ENCODE measurements at regions not wholly inside any gene's neighbourhood (a gene's known extent, or its start where the extent isn't known, plus 50 kb on each side); places are given as distances from the start of the nearest gene placed in this dataset.

DNA sequence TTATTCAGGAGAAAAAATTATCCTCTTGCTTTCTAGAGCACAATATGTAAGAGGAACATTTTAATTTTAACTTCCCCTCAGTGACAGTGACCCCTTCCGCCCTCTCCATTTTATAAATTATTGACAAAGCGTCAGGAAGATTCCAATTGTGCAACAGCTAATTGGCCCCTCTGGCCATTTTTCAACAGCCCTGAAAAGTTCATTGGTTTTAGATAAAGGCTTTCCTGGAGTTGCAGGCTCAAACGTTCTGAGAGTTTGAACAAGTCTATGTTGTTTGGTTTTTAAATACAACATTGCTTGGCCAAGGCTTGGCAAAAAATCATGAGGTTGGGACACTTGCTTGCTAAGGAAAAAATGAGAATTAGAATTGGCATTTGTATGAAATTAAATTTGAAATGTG is 422.2 kb upstream of the ANKRD30A start:
- intact Hi-C loops (cut with micrococcal nuclease), result no loop called here

DNA sequence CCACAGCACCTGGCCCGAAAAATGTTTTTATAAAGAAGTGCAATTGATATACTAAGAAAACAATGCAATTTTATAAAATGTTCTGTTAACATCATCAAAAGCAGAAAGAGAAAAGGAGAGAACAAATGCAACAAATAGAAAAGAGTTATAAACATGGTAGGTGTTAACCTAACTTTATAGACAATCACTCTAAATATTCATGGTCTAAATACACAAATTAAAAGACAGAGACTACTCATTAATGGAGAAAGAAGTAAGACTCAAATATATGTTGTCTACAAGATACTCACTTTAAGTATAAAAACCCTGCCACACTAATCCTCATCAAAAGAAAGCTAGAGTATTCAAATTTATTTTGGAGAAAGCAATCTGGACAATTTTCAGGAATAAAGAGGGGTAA is 425.3 kb upstream of the ANKRD30A start:
- intact Hi-C loops (cut with micrococcal nuclease), result no loop called here

DNA sequence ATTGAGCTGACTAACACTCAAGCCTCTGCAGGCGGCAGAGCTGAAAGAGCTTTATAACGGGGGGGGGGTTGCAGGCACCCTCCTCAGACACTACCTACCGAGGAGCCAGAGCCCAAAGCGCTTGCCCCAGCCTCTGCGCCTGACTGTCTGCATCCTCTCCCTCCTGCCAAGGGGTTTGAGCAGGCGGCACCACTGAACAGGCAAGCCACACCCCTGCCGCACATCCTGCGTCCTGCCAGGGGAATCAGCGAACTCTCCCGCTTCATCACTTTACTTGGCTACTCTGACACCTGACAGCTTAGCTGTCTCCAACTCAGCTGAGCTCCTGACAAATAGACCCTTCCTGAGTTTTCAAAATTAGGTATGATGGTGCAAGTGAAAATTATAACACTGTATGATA is 432.6 kb upstream of the ANKRD30A start:
- intact Hi-C loops (cut with micrococcal nuclease), result no loop called here

DNA sequence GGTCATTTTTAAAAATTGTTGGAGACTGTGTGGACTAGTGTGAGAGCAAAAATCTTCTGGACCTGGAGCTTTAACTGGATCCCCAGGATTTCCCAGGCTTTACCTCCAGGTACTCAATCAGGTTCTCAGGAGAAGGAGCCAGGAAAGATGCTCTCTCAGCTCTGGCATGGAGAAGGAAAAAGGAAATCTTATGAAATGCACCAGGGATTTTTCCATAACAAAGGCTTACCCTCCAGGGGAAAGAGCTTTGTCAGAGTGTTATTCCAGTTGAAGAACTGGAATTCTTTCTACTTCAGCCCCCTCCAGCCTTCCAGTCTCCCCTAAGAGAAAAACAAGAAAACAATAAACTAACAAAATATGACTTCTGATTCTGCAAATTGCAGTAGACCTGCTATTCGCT is 436.7 kb upstream of the ANKRD30A start:
- intact Hi-C loops (cut with micrococcal nuclease), result no loop called here

DNA sequence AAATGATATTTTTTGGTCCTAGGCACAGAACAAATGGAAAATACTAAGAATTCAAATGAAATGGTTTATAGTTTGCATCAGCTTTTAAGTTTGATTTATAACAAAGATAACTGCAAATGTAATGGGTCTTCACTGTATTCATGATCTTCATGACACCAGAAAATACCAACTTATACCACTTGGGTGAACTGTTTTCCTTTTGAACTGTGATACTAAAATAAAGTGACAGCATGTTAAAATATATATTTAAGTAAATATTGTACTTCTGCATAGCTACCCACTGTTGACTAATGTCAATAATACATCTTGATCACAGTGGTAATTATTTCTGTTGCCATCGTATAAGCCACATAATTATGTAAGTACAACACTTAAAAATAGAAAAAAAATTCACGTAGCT is 442.0 kb upstream of the ANKRD30A start:
- intact Hi-C loops (cut with micrococcal nuclease), result no loop called here

DNA sequence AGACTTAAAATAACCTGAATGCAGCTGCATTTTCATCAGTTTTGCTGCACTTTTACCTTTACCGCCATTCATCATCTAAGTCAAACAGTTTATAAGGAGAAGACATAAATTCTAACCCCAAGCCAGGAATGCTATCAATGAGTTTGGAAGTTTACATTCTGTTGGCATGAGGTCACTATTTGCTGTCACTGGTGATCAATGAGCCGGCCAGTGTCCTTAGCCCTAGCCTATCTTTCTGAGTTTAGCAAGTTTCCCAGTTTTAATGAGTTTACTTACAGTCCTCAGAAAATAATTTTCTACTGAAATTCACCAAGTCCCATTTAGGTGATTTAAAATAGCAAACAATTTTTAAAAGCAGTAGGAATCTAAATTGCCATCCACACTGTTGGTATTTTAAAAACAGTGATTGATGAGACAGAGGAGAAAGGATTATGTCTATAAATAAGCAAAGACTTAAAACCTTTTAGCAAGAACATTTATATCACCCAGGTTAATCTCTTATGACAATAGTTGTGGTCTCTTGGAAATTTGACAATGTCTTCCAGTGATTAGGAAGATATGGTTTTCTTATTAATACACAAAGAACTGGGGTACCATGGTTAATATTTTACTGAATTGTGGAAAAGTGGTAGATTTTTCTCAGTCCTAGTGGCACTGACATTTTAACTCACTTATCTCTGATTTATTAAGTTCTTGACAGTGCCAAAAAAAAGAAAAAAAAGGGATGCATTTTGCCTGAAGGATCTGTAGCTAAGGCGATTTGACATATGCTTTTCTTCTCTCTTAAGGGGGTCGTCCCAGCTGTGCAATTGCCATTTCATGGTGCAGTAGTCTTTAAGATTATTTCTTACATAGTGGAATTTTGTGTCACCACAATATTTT is 443.4 kb upstream of the ANKRD30A start:
- intact Hi-C loops (cut with micrococcal nuclease), result no loop called here

DNA sequence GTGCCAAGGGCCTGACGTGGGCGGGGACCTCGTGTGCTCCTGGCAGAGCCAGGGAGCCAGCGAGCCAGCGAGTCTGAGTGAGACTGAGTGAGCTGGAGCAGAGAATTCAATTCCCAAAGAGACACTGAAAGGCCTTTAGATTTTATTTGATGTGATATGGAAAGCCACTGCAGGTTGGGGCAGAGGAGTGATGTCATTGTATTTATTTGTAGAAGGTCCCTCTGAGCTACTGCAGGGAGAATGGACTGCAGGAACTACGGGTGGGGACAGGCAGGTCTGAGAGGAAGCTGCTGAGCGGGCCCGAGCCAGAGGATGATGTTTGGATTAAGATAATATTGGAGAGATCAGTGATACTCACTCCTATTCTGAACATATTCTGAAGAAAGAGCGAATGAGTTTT is 445.8 kb upstream of the ANKRD30A start:
- intact Hi-C loops (cut with micrococcal nuclease), result no loop called here

DNA sequence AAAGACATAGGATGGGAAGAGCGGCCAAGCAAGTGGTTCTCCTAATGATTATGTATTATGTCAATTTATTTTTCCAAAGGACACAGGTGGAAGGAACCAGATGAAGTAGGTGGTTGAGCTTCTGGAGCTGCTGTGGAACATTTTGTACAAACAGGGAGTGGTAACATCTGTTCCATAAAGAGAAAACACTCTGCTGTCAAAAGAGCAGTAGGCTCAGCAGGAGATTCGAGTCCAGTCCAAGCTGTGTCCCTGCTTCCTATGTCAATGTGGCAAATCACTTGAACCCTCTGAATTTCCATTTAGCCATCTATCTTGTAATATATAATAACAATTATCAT is 448.0 kb upstream of the ANKRD30A start:
- intact Hi-C loops (cut with micrococcal nuclease), result no loop called here

DNA sequence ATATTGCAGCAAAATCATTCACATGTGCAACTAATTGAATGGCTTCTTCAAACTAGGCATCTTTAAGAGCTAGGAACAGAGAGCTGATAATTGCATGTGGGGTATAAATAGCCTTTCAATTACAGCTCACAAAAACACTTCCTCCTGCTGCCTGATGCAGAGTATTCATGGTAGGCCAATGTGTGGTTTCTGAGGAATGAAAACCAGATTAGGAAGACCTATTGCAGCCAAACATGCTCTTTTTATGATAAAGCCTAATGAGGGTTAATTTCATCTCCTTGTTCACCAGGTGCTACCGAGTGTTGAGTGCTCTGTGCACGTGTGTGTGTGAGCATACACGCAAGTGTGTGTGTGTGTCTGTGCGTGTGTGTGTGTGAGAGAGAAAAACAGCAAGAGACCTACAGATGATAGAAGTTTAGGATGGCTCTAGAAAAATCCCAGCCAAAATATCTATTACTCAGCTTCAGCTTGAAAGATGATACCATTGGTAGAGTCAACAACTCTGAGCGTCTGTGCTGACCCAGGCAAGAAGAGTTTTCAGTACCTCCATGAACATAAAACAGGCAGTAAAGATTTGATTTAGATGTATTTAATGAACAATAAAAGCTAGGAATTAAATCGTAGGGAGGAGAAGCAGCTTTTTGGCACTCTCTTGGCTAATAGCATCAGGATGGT is 448.5 kb upstream of the ANKRD30A start:
- intact Hi-C loops (cut with micrococcal nuclease), result no loop called here

DNA sequence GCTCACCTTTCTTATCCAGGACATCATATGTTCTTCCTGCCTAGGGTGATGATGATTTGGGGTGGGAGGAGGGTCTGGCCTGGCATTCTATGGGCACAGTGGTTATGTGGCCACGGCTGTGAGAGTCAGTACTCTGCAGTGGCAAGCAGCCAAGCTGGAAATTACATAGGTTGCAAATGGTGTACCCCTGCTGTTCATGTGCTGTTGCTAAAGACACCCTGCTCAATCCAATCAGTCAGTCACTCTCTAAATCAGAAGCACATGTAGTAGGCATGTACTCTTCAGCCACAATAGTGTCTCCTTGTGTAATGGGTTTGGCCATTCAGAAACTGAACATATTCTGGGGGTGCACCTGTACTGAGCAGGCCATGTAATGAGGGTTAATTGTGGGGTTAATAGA is 449.1 kb upstream of the ANKRD30A start:
- intact Hi-C loops (cut with micrococcal nuclease), result no loop called here

DNA sequence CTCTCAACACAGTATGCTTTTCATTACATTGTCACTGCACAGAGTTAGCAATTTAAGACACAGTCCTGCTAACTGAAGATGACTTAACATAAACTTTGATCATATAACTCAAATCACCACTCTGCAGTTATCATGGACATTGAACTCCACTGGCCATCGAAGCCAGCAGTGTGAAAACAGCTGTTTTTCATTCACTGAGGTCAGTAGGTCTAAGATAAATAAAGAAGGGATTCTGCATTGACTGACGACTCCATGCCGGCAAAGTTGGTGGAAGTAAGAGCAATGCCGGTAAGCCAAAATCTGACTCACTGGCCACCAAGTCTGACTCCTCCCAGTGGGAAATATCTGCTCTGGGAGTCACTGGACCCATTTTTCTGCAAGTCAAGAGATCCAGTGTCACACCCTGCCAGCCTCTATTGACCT is 449.9 kb upstream of the ANKRD30A start:
- intact Hi-C loops (cut with micrococcal nuclease), result no loop called here

DNA sequence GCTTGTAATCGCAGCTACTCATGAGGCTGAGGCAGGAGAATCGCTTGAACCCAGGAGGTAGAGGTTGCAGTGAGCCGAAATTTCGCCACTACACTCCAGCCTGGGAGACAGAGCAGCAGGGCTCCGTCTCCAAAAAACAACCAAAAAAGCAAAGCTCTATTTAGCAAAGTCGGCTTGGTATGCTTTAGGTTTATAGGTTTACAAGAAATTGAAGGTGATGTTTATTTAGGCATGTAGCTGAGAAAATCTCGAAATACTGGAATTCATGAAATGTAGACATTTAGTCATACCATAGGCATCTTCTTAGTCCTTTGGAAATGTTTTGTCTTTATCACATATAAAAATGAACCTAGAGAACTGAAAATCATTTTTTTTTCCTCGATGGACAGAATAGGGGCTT is 453.8 kb upstream of the ANKRD30A start:
- intact Hi-C loops (cut with micrococcal nuclease), result no loop called here

DNA sequence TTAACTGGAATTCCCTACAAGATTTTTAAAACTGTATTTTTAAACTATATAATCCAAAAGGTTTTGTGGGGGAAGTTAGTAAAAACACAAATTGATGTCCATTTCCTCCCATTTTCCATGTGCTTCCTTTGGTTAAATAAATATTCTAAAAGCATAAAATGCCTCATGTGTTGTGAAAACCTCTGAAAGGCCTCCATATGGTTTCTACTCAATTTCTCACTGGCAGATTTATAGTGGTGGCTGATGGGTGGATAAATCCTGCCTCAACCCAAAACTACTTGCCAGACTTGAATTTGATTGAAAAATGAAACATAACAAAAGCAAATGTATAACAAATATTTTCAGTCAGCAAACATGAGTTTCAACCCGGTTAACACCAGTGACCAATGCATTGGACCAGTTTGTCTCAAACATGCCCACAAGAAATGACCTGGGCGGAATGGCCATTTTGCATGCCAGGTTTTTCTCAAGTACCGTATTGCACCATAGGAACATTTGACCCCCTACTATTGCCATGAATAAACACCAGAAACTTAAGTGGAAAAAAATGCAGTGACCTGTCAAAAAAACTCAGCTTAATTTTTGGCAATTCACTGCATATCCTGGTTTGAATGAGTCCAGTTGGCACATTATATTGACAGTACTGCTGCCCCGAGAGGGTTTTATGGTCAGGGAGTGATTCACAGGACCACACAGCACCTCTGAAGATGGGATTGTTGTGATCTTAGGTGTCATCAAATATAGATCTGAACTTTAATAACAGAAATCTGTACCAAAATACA is 454.6 kb upstream of the ANKRD30A start:
- intact Hi-C loops (cut with micrococcal nuclease), result no loop called here

DNA sequence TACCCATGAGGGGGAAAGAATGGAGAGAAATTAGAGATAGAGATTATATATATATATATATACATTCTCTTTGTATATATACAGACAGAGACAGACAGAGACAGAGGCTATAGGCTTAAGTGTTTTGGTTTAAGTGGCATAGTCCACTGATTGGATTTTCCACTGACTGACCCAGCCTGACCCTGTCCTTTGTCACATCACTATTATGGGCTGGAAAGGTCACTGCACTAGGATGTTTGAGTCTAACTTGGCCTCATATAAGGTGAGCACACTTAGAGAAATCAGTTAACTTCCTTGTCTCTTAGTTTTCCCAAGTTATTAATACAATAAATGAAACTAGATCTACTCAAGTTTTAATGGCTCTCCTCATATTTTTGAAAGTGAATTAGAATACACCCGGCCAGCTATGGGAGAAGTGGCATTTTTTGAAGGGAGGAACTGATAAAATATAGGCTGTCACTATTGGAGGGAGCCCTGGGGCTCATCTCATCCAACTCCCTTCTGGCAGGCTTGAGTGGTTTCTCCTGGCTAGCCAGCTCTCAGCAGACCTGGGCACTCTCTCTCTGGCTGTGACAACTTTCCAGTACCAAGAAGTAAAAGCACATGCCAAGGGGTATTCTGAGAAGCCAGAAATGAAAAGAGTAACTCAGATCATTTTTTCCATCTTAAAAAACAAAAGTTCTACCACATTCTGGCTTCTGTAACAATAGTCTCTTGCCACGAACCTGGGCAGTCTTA is 455.6 kb upstream of the ANKRD30A start:
- intact Hi-C loops (cut with micrococcal nuclease), result no loop called here

DNA sequence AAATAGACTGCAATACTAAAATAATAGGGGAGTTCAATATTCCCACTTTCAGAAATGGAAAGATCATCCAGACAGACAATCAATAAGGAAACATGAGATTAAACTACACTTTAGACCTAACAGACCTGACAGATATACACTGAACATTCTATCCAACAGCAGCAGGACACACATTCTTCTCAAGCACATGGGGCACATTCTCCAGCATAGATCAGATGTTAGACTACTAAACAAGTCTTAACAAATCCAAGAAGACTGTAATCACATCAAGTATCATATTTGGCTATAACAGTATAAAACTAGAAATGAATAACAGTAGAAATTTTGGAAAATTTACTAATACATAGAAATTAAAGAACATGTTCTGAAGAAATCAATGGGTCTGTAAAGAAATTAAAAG is 458.9 kb upstream of the ANKRD30A start:
- intact Hi-C loops (cut with micrococcal nuclease), result no loop called here

DNA sequence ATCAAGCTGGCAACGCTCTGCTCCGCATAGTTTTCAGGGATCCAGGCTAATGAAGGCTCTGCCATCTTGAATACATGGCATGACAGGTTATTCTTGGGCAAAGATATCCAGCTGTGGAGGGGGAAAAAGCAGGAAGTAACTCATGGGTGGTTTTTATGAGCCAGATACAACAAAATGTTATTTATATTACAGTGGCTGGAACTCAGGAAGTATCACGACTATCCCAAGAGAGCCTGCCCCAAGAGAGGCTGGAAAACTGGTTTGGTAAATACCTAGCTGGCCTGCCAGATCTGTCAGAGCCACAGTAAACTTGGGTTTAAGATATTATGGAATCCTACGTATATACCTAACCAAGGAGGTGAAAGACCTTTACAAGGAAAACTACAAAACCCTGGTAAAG is 462.8 kb upstream of the ANKRD30A start:
- intact Hi-C loops (cut with micrococcal nuclease), result no loop called here

DNA sequence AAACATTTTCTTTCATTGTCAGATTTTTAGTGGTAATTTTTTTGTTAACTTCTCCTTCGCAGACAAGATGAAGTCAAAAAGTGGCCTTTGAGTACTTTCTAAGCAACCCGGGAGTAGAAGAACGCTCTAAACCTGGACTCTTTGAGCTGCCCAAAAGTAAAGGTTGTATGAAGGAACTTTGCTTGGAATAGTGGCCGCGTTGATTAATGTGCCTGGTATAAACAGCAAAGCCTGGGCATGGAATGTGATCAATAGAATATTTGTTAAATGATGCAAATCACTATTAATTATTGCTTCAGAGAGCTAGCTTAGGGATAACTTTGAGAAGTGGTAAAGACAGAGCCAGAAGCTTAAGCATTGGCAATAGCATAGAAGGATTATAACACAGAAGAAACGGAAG is 475.1 kb upstream of the ANKRD30A start:
- intact Hi-C loops (cut with micrococcal nuclease), result no loop called here

DNA sequence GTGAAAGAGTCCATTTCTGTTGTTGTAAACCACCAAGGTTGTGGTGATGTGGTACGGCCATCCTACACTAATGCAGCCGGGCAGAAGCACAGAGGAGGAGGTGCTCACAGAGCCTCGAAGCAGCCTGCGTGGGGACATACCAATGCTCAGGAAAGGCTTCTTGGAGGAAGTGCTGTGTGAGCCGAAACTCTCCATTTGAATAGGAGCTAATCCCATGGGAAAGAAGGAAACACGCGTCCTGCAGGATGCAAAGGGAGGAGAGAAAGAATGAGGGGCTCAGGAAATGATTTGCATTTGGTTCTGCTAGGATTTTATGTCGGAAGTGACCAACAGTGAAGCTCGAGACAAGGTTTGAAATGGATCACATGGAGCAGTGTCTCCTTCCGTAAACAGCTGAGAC is 477.9 kb upstream of the ANKRD30A start:
- intact Hi-C loops (cut with micrococcal nuclease), result no loop called here

DNA sequence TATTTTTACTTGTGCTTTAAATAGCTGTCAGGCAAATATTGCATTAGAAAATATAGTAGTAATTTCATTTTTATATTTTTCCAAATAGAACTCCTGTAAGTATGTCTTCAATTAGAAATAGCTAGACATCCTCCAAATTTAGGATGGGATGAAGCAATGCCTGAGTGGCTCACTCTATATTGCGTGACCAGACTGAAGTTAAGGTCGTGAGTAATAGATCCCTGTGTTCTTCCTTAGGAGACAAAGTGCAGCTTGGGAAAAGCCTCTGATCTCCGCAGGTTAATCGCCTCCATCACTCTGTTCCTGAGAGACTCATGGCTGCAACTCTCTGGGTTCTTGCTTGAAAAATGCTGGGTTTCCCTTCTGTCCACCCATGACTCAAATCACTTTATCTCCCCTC is 484.8 kb upstream of the ANKRD30A start:
- intact Hi-C loops (cut with micrococcal nuclease), result no loop called here

DNA sequence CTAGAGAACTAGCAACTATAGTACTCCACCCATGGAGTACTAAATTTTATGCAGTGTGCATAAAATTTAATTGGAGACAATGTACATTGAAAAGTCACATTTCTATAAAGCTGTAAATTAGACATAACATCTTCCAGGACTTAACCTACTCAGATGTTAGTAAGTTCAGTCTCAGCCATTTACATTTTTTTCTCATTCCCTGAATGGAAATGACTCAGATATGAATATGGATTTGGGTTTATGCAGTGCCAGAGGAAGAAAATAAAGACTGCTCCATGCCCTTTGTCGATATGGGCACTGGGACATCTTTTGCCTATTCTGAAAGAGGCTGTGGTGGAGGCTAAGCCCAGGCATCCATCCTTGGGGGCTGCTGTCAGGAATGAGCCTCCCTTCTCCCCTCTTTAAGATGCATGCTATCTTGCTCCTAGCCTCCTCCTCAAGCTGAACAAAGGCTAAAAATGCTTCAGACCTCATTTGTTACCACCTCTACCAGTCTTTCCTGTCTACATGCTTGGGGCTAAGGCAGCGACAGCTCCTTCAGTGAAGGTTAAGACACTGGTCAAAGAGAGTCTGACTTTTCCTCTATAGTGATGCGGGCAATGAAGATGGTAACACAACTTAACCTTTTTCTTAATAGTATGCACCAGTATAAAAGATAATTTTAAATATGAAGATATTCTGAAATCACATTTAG is 486.8 kb upstream of the ANKRD30A start:
- intact Hi-C loops (cut with micrococcal nuclease), result no loop called here

DNA sequence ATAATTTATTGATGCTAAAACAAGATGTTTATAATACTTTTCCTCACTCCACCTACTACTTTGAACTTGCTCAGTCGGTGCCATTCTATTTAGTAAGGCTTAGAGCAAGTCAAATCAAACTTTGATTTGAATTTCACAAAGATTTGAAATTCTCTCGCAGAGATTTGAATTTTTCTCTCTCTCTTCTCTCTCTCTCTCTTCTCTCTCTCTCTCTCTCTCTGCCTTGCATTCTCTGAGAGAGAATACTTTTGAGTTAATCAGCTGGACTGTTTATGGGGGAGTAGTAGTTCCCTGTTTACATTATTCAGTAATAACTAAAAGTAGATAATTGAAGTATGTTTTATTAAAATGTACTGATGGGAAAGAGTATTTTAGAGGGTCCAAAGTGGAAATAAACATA is 488.5 kb upstream of the ANKRD30A start:
- intact Hi-C loops (cut with micrococcal nuclease), result no loop called here

Measured in T-helper 1 cell treated with Interleukin-12 subunit alpha and Interleukin-12 subunit beta and Interleukin-4 antibody, amounts not matched to agents 30 ng/mL and 1 ng/mL, for 36 hours (primary cell).